ENCODE measurements at regions not wholly inside any gene's neighbourhood (a gene's known extent, or its start where the extent isn't known, plus 50 kb on each side); places are given as distances from the start of the nearest gene placed in this dataset.

DNA sequence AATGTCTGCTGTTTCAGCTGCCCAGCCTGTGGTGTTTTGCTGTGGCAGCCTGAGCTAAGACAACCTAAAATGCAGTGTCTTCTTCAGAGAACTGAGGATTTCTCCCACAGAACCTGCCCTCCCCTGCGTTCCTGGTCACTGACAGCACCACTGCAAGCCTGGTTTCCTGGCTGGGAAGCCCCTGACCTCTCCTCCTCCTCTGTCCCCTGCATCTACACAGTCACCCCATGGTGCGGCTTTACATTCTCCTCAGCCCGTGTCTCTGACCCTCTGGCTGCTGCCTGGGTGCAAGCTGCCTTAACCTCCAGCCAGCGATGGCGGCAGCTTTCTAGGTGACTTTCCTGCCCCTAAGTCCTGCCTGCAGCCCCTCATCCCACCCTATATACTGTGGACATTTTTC, 337.3 kb upstream of the ZNF32 start:
- Histone ChIP-seq H3K36me3 (ENCODE audit: control insufficient read depth in 1 of 2, insufficient read depth in 2 of 2, low read length in 2 of 2) (no peaks in the 10 kb centered on the region), H3K9ac (ENCODE audit: low read length) (no peak overlapping the region), H3K4me3 (replicated peaks in 1 of 2; ENCODE audit: low read depth in 1 of 2, low read length in 2 of 2) (no peak overlapping the region), H2AFZ (ENCODE audit: low read depth, low read length, poor library complexity, severe bottlenecking) (no peak overlapping the region), H3K79me2 (ENCODE audit: insufficient read depth, low read length) (no peaks in the 10 kb centered on the region), H4K20me1 (ENCODE audit: insufficient read depth) (no peaks in the 10 kb centered on the region), H3K4me1 (ENCODE audit: control insufficient read depth in 1 of 2, insufficient read depth in 2 of 2, low read length in 2 of 2) (no peaks in the 10 kb centered on the region), H3K9me2 (ENCODE audit: insufficient read depth) (no peaks in the 10 kb centered on the region), H3K9me3 (ENCODE audit: control insufficient read depth in 1 of 2, insufficient read depth in 1 of 2, low read depth in 1 of 2, low read length in 2 of 2) (no peaks in the 10 kb centered on the region), H3K27ac (ENCODE audit: low read depth, low read length) (no peak overlapping the region), H3K27me3 (ENCODE audit: insufficient read depth, low read length) (peaks cover 12% of the 10 kb centered on the region; the same call in 1 of the 2 replicates), H3K4me2 (ENCODE audit: low read length) (no peak overlapping the region)
- RAD21 ChIA-PET (ENCODE audit: low non-redundant PET in 1 of 2, low total read pairs in 2 of 2, uncharacterized antibody in 2 of 2, unreplicated experiment in 2 of 2): no interaction called here
- TF ChIP-seq SRF (IDR thresholded peaks at IDR 0.05; ENCODE audit: low read depth) (no peak), CEBPB (IDR thresholded peaks at IDR 0.05; ENCODE audit: low read depth) (no peak), POLR2AphosphoS5 (IDR thresholded peaks at IDR 0.05; ENCODE audit: low read depth, low read length) (no peak), POLR2A (IDR thresholded peaks at IDR 0.05; ENCODE audit: borderline replicate concordance, extremely low read depth, insufficient read depth, insufficient read length) (no peak), SP1 (IDR thresholded peaks at IDR 0.05; ENCODE audit: low read depth) (no peak), RAD21 (IDR thresholded peaks at IDR 0.05; ENCODE audit: low read depth) (no peak), ELF1 (IDR thresholded peaks at IDR 0.05; ENCODE audit: borderline replicate concordance, low read depth) (no peak), JUND (IDR thresholded peaks at IDR 0.05) (no peak), EGR1 (IDR thresholded peaks at IDR 0.05; ENCODE audit: low read depth) (no peak)
- TF ChIP-seq, protein P1, sequence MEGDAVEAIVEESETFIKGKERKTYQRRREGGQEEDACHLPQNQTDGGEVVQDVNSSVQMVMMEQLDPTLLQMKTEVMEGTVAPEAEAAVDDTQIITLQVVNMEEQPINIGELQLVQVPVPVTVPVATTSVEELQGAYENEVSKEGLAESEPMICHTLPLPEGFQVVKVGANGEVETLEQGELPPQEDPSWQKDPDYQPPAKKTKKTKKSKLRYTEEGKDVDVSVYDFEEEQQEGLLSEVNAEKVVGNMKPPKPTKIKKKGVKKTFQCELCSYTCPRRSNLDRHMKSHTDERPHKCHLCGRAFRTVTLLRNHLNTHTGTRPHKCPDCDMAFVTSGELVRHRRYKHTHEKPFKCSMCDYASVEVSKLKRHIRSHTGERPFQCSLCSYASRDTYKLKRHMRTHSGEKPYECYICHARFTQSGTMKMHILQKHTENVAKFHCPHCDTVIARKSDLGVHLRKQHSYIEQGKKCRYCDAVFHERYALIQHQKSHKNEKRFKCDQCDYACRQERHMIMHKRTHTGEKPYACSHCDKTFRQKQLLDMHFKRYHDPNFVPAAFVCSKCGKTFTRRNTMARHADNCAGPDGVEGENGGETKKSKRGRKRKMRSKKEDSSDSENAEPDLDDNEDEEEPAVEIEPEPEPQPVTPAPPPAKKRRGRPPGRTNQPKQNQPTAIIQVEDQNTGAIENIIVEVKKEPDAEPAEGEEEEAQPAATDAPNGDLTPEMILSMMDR (IDR thresholded peaks at IDR 0.05 in 2 of 3, conservative IDR thresholded peaks at IDR 0.05 in 1 of 3; ENCODE audit: borderline replicate concordance in 1 of 3, insufficient read depth in 1 of 3, low read depth in 2 of 3, low read length in 2 of 3): no peak
- TF ChIP-seq, protein P2, sequence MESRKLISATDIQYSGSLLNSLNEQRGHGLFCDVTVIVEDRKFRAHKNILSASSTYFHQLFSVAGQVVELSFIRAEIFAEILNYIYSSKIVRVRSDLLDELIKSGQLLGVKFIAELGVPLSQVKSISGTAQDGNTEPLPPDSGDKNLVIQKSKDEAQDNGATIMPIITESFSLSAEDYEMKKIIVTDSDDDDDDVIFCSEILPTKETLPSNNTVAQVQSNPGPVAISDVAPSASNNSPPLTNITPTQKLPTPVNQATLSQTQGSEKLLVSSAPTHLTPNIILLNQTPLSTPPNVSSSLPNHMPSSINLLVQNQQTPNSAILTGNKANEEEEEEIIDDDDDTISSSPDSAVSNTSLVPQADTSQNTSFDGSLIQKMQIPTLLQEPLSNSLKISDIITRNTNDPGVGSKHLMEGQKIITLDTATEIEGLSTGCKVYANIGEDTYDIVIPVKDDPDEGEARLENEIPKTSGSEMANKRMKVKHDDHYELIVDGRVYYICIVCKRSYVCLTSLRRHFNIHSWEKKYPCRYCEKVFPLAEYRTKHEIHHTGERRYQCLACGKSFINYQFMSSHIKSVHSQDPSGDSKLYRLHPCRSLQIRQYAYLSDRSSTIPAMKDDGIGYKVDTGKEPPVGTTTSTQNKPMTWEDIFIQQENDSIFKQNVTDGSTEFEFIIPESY (IDR thresholded peaks at IDR 0.05; ENCODE audit: extremely low read depth, insufficient replicate concordance, low read length): no peak
- TF ChIP-seq, protein P3, sequence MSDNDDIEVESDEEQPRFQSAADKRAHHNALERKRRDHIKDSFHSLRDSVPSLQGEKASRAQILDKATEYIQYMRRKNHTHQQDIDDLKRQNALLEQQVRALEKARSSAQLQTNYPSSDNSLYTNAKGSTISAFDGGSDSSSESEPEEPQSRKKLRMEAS (IDR thresholded peaks at IDR 0.05): no peak
- no peak for ATAC-seq
- CTCF ChIA-PET: no interaction called here
- BruUV-seq (replicated peaks): no TSS peak
- no peak for DNase-seq (ENCODE audit: low read depth, low spot score)
- intact Hi-C loops (cut with micrococcal nuclease): no loop called here
- POLR2A ChIA-PET: no interaction called here

Data from HCT116 (cell line).